Tibial nerve (tissue), 3 donors: ENCODE measurements at regions not wholly inside any gene's neighbourhood (a gene's known extent, or its start where the extent isn't known, plus 50 kb on each side); places are given as distances from the start of the nearest gene placed in this dataset.

Experiments
- POLR2A ChIP-seq, 2 donors: fragments of 450-650 bp; IDR thresholded peaks; one replicate each; pipeline ENCODE4 v1.6.1; 2017; ENCODE audit warnings: antibody characterized with exemption in 2 of 2, mild to moderate bottlenecking in 2 of 2, moderate library complexity in 2 of 2
- TF ChIP-seq, protein P1 (sequence below), 5 experiments: fragments of 200-600 bp in 3 of 5; fragments of 450-650 bp in 2 of 5; sonication (generic) in 3 of 5; IDR thresholded peaks; one replicate each; pipeline ENCODE4 v1.5.1; 2016 to 2019; ENCODE audit warnings: antibody characterized with exemption in 5 of 5, mild to moderate bottlenecking in 3 of 5, moderate library complexity in 2 of 5

DNA sequence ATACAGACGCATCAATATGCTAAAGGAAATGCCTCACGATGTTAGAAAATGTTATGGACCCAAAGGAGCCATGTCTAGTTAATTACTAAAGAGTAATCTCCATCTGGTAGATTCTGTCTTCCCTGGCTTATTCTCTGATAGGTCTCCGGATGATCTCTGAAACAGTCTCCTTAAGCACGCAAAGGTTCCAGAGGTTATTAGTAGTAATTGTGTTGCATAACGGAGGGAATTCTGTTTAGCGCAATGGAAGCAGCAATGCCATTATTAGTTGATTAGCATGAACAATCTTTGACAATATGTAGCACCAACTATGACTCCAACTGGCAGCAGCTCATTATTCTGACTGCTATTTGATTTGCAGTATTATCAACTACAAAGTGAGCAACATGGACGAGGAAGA lies 952.5 kb upstream of the SEMA6D start:
- TF ChIP-seq POLR2A (IDR thresholded peaks at IDR 0.05): no peak
- TF ChIP-seq, protein P1, sequence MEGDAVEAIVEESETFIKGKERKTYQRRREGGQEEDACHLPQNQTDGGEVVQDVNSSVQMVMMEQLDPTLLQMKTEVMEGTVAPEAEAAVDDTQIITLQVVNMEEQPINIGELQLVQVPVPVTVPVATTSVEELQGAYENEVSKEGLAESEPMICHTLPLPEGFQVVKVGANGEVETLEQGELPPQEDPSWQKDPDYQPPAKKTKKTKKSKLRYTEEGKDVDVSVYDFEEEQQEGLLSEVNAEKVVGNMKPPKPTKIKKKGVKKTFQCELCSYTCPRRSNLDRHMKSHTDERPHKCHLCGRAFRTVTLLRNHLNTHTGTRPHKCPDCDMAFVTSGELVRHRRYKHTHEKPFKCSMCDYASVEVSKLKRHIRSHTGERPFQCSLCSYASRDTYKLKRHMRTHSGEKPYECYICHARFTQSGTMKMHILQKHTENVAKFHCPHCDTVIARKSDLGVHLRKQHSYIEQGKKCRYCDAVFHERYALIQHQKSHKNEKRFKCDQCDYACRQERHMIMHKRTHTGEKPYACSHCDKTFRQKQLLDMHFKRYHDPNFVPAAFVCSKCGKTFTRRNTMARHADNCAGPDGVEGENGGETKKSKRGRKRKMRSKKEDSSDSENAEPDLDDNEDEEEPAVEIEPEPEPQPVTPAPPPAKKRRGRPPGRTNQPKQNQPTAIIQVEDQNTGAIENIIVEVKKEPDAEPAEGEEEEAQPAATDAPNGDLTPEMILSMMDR (IDR thresholded peaks at IDR 0.05): no peak
